ENCODE measurements at regions not wholly inside any gene's neighbourhood (a gene's known extent, or its start where the extent isn't known, plus 50 kb on each side); places are given as distances from the start of the nearest gene placed in this dataset.

DNA sequence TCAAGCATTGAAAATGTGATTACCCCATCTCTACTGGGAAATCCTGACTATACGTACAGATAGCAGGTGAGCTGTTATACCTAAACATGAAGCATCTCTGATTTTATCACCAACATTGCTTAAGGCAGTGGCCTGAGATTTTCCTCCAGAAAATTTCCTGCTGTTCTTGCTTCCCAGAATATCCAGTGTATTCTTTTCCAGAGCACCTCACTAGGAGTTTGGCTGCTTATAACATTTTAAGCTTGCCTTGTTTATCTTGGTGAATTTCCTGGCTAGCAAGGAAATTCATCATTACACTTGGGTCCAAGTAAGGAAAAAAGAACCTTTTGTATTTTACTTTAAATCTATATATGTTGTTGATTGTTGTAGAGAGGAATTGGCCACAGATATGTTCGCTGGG, 73.0 kb upstream of the CLCN4 start:
- no peak for DNase-seq (ENCODE audit: low spot score)

- DNase-seq (ENCODE audit: low spot score): no peak
Observed at GRCh38 chrX:10085223-10085622, 71.6 kb upstream of the CLCN4 start.

- DNase-seq (ENCODE audit: low spot score): no peak
Observed at GRCh38 chrX:10086676-10087075, 70.1 kb upstream of the CLCN4 start.

DNA sequence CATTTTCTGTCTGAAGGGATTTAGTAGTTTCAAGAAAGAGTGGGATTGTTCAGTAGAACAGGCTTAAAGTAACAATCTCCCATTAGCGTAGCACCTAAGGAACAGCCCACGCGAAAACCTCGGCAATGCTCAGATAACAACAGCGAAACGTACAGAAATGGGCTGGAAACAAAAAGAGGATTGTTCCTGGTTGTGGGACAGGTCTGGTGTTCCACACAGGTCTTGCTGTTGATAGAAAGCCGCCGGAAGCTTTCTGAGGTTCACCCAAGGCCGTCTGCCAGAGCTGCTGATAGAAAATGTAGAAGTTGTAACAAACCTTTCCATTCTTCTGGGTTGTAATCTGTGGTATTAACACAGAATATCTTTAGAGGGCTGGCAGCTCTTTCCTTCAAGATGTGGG, 69.4 kb upstream of the CLCN4 start:
- DNase-seq (ENCODE audit: low spot score): no peak

DNA sequence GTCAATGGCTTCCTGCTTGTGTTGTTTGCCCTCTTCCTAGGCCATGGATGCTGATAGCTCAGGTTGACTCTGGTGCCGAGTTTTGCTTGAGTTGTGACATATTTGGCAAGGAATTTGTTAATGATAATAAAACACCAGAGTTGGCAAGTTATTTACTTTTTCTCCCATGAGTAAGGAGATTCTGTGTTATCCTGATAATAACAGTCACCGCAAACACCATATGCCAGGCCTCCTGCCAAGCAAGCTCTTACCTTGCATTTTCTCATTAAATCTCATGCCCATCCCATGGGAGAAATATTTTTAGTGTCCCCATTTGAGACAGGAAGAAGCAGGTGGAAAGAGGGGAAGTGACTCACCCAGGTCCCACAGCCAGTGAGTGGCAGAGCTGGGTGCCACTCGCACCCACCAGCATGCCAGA, 67.4 kb upstream of the CLCN4 start:
- DNase-seq (ENCODE audit: low spot score): no peak

DNA sequence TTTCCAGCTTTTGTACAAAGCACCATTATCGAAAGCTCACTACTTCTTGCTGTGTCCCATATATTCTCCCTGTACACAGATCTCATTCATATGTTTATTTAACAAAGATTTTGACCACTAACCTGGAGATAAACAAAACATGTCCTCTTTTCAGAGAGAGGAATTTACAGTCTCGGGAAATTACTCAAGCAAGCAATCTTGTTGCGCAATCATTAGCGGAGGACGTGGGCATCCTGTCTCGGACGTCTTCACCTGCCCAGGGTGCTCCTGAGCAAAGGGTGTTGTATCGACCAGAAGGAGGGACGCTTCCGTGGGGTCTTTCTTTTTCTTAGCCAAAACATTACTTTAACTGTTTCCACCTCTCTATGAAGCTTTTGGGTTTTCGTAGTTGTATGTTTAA, 66.5 kb upstream of the CLCN4 start:
- no peak for DNase-seq (ENCODE audit: low spot score)

DNA sequence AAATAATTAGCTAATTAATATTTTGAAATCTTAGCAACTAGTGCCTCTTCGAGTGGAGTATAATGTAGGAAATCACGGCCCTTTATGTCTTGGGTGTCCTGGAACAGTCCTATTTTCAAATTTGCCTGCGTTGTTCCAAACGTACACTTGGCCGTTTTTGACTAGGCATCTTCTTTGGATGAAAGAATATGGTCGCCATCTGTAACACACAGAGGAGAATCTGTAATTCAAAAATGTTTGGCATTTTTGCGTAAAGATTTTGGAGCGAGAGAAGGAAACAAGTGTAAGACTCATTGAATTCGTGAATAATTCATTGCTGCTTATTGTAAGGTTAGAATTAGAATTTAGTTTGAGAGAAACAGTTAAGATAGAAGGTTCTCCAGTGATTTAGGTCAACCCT, 61.5 kb upstream of the CLCN4 start:
- DNase-seq (ENCODE audit: low spot score): no peak

- DNase-seq (ENCODE audit: low spot score): no peak
Observed at GRCh38 chrX:10095698-10096432, 60.9 kb upstream of the CLCN4 start.

DNA sequence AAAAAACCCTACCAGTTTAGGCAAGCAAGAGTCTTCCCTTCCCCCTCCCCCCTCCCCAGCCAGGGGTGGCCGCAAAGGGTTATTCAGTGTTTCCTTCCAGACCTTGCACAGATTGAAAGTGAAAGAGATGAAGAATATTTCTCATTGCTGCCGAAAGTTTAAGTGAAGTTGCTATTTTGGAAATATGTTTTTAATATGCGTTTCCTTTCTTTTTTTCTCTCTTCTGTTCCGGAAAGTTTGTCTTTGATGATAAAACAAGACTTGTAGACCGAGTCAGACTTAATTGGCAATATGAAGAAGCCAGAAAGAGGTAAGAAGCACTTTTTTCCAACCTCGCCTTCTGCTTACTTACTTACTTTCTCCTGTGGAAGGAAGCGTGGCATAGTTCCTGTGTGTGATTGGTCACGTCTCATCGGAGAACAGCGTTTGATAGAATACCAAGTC, 58.5 kb upstream of the CLCN4 start:
- DNase-seq (ENCODE audit: low spot score): no peak

GRCh38 chrX:10099411-10099810, 57.4 kb upstream of the CLCN4 start:
- DNase-seq (ENCODE audit: low spot score): peak; percentile 39

DNA sequence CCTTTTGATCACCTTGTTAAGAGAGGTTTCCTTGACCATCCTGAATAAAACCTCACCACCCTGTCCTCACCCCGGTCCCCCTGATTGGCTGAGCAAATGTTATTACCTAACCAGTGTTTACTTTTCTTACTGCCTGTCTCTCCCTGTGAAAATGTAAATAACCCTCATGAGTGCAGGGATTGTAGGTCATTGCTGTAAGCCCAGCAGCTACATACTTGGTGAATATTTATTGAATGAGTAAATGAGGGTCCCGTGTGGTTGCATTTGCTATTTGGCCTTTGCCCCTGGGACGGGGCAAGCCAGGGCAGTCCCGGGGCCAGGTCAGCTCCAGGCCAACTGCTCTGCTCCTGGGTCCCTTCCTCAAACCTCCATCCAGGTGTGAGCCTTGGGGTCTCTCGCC, 55.5 kb upstream of the CLCN4 start:
- DNase-seq (ENCODE audit: low spot score): no peak

DNA sequence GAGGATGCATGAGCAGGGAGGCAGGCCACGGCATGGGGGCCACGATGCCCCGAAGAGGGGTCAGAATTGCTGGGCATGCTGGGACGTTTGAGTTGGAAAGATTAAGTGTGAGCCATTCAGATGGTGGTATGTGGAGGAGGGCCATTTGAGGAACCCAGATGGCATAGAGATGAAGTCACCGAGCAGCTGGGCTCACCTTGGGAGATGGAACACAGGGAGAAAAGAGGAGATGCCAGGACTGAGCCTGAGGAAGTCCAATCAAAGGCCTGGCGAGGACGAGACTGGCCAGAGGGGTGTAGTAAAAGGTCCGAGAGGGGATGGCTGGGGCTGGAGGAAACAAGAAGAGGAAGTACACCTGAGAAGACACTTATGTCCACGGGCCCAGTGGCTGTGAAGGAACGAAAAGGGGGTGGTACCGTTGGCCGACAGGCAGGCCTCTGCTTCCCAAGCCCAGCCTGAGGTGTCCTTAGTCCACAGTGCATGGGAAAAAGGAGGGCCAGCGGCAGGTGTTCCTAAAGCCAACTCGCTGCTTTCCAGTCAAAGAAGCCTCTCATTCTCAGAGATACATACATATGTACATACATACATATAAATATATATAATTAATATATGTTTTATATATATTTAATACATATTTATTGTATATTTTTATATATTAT, 54.6 kb upstream of the CLCN4 start:
- no peak for DNase-seq (ENCODE audit: low spot score)

- no peak for DNase-seq (ENCODE audit: low spot score)
Observed at GRCh38 chrX:10103023-10103422, 53.8 kb upstream of the CLCN4 start.

- no peak for DNase-seq (ENCODE audit: low spot score)
Observed at GRCh38 chrX:10104958-10105658, 51.7 kb upstream of the CLCN4 start.

GRCh38 chrX:10106806-10107205, 50.0 kb upstream of the CLCN4 start:
- DNase-seq (ENCODE audit: low spot score): no peak

All from putamen (tissue), 1 donor.